Stimulated activated CD4-positive, alpha-beta T cell treated with anti-CD3 and anti-CD28 coated beads, Interleukin-4, amount 100 ng/mL, for 1 hour (primary cell): ENCODE measurements at regions not wholly inside any gene's neighbourhood (a gene's known extent, or its start where the extent isn't known, plus 50 kb on each side); places are given as distances from the start of the nearest gene placed in this dataset.
"Not testable (repeated sequence)": the region's sequence is repeated elsewhere in the genome, so short reads cannot be mapped to it uniquely, and the experiment has no call there.

Experiments used
- DNase-seq: peaks from one replicate; pipeline ENCODE4 v3.0.0-alpha.2; 2020

DNA sequence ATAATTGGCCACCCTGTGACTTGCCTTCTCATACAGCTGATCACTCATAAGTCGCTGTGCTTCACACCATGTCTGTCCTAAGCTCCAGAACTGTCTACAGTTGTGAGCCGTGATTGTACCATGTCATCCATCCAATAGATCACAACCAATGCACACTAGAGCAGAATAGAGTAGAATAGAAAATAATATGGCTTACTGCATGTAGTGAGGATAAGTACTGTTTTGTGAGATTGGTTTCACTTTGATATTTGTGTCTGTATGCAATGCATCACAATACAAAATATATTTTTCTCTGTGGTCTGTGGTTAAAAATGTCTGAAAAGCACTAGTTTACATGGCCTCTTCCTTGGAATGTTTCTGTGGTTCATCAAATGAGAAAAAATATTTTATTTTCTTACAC lies 237.6 kb upstream of the PRKD1 start:
- DNase-seq: no peak

DNA sequence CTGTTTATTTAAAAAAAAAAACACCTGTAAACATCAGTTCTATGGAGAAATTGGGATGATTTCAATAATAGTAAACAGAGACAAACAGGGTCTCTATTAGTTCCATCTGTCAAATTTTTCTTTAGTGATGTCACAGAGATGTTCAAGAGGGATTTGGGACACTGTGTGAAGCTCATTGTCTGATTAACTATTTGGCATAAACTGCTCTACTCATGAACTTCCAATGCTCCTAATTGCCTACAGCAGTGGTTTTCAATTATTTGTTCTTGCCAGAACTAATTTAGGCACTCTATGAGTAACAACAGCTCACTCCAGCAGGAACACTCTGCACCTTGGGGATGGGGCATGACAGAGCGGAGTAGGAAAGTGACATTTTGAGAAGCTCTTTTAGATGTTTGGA lies 250.1 kb upstream of the PRKD1 start:
- no peak for DNase-seq

DNA sequence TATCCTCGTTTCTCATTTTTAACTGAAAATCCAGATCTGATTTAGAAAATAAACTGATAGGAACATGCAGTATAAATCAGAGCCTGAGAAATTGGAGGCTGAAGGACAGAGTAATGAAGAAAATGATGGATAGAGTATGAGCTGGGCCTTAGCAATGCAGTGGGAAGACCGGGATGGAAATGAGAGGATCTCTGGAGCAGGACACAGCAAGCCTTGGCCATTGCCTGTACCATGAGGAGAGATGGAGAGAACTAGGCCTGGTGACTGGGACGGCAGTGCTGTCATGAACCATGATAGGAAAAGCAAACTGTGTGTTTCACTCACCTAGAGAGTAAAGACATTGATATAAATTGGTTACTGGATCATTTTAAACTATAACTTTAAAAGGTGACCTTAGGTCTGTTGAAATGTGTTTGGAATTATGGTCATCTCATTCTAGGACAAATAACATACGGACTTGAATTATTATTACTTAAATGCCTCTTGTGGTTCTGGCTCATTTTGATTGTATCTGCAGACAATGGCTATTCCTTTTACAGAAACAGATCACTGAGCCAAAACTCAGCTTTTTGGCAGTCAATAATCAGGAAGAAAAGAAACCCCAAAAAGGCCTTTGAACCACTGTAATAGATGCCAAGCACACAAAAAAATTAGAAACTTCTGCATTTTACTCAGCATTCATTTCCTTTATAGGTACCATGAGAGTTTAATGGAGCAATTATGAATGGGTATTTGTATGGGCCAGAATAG lies 251.9 kb upstream of the PRKD1 start:
- no peak for DNase-seq

DNA sequence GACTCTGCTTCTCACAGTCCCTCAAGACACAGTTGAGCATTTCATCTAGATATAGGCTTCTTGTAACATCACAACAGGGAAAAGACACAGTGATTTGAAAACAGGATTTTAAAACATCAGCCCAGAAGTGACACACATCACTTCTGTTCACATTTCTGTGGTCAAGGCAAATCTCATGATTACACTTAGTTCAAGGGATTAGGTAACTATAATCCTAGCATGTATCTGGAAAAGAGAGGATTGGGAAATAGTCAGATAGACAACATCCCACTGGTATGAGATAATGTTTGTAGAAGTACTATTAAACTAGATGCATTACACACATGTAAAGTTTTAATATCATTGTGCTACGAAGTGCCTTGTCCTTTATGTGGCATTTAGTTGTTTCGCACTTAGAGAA lies 252.6 kb upstream of the PRKD1 start:
- no peak for DNase-seq

DNA sequence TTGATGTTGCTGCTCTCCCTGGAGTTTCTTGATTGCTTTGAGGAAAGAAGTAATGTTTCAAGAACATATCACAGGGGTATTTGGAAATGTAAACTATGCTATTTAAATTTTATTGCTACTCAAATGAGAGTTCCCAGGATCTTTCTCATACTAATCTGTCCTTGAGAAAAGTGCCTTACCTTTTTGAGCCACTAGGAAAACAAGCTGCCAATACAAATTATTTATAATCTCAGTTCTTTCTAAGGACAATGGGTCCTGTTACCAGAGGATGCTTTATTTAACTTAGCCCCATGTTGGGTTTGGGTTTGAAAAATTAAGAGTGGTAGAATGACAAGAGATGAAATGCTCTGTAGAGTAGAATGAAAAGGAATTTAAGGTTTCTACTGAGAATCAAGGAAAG lies 258.2 kb upstream of the PRKD1 start:
- no peak for DNase-seq

DNA sequence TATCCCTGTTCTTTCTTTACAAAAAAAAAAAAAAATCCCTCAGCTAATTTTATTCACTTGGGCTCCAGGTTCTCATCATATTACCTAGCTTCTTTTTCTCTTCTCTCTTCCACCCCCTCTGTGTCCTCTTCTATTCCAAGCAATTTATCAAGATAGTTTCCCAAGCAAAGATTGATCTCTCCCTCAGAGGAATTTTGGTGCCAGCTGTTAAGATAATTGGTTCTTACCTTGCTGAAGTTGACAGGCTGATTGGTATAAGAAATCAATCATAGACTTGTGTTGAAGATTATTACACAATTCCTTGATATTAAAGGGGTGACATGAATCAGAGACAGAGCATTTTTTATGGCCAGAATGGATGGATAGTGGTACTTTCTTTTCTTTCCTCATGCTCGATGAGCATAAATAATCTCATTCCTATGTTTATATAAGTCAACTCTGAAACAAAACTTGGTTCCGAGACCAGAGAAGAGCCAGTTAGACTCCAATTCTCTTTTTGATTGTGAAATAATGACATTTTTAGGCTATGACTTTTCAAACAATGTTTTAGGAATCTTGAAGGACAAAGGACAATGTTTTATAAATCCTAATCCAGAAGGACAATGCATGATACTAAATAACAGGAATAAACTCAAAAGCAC lies 264.1 kb upstream of the PRKD1 start:
- no peak for DNase-seq

DNA sequence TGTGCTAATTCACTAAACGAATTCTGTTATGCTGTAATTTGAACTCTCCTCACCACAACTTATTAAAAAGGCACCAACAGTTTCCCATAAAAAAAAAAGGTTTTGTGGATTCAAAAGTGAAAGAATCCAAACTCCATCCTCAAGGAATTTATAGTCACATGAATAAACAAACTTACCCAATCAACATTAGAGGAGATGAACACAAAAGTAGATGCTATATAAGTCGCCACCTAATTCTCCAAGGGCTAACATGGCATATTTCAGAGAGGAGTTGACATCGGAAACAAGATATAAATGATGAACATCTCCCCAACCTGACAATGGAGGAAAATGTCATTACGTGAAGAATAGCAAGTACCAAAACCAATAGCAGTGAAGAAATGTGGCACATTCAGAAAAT lies 265.5 kb upstream of the PRKD1 start:
- no peak for DNase-seq

DNA sequence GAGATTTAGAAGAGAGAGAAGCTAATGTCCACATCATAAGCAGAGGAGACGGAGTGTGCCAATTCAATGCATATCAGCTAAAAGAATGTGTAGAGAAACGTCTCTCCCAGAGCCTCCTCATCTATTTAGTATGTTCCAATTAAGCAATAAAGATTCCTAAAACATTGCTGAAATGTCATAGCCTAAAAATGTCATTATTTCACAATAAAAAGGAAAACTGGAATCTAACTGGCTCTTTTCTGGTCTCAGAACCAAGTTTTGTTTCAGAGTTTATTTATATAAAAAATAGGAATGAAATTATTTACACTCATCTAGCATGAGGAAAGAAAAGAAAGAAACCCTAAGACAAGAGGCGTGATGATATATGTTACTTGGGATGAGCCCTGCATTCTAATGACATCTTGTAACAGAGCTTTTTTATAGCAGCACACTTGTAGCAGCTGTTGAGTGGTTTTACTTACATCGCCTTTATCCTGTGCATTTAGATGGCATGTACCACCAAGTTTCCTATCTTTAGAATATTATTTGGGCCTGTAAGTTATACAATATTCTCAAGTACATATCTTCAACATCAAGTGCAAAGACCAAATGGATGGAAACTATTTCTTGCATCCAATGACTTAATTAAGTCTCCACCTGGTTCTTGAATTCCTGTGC lies 266.3 kb upstream of the PRKD1 start:
- DNase-seq: no peak

DNA sequence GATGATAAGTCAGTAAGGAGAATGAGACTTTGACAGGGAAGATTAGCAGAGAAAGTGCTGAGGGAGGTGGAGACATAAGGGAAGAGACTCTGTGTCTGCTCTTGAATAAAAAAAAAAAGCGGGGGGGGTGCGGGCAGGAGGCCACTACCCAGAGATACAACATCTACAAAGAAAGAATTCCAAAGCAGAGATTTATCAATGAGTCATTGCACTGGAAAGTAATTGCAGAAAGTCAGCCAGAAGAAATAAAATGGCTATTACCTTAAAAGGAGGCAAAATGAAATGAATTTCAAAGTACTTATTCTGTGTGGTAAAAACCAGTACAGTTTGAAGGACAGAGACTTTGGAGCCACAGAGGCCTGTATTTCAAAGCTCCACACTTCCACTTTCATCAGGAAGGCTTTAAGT lies 267.1 kb upstream of the PRKD1 start:
- no peak for DNase-seq

DNA sequence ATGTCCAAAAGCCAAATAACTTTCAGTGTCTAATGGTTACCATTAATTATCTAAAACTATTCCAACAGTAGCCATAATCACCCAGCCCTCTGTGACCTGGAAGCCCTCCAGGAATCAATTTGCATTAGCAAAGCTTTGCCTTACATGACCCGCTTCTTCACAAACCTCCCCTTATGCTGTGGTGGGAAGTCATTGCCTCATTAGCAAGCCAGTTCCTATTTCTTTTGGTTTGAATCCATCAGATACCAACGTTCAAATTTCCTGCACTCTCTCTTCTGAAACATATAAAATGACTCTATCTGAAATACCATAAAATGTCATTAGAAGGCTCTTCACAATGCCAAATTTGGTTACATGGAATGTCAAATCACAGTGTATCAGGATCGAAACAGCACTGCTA lies 268.3 kb upstream of the PRKD1 start:
- DNase-seq: no peak

DNA sequence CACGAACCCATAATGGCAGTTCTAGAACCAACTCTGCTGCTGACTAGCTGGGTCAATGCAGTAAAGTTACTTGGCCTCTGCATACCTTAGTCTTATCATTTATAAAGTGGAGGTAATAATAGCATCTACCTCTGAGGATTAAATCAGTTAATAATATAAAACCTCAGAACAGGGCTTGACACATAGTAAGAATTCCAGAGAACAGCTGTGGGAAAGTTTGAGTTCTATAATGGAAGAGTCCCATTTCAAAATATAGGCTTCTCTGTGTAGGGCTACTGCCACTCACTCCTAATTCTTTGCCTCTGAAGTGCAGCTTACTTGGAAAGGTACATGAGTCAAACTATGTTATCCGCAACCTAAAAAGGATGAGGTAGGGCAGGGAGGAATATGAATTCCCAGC lies 269.2 kb upstream of the PRKD1 start:
- DNase-seq: no peak

DNA sequence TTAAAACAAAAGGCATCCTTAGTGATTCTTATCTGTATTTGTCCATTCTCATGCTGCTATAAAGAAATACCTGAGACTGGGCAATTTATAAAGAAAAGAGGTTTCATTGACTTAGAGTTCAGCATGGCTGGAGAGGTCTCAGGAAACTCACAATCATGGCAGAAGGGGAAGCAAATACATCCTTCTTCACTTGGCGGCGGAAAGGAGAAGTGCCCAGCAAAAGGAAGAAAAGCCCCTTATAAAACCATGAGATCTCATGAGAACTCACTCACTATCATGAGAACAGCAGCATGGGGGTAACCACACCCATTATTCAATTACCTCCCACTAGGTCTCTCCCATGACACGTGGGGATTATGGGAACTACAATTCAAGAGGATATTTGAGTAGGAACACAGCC lies 271.1 kb upstream of the PRKD1 start:
- DNase-seq: not testable (repeated sequence)

DNA sequence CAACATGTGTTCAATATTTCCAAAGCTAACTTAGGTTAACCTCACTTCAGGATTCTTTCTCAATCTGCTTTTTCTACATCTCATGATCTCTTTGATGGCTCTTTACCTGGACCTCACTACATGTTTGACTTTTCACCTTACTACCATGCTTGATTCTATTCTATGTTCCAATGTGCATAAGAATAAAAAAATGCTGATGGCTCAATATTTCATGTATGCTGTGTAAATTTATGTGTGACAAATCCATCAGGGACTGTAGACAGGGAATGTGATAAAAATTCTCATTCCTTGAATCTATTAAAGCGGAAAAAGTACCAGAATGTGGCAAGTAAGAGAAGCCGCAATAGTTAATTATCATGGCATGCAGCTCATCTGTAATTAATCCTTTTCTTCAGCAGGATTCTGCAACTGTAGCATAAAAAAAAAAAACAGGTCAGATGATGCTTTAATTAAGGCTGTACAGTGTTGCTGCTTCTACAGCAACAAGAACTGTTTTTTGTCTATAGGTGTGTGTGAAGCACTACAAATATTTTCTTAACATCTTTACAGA lies 276.9 kb upstream of the PRKD1 start:
- no peak for DNase-seq

DNA sequence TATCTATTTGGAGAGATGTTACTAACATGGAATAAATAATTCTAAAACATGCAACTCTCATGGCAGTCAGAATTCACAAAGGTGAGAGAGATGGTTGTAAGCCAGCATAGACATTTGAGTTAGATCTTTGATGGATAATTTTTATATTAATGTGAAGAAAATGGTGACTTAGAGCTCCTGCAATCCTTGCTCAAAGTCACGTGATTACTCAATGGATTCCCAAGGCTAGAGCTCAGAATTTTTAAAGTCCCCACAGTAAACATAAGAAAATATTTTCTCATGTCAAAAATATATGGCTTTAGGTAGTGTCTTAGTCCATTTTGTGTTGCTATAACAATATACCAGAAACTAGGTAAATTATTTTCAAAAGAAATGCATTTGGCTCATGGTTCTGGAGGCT lies 281.5 kb upstream of the PRKD1 start:
- DNase-seq: no peak

DNA sequence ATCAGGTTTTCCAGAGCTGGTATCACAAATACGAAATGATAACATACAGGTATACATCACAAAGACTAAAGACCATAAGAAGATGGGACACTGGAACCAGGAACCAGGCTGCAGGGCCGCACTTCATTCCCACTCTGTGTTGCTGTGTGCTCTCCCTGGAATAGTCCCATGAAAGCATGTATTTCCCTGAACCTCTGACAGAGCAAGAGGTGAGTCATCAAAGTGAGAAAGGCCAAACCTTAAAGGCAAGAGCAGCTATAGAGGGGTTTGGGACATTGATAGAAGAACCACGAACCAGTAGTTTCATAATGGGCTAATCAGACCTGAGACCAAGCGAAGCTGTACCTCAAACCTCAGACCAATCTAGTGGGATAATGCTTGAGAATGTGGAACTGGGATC lies 283.0 kb upstream of the PRKD1 start:
- DNase-seq: no peak

DNA sequence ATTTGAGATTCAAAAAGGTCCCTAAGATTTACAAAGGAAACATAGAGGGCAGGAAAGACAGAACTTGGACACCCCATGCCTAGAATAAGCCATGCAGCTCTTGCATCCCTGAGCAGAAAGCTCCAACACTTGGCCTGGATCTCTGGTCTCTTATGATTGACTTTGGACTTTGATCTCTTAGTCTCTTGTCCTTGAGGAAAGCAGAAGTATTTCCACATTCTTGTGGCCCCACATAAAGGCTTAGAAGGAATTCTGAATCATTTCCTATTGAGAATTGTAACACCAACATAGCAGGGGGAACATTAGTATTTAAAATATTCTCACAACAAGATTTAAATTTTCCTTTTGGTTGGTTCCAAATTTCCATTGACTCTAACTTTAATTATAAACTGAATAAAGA lies 283.7 kb upstream of the PRKD1 start:
- no peak for DNase-seq

DNA sequence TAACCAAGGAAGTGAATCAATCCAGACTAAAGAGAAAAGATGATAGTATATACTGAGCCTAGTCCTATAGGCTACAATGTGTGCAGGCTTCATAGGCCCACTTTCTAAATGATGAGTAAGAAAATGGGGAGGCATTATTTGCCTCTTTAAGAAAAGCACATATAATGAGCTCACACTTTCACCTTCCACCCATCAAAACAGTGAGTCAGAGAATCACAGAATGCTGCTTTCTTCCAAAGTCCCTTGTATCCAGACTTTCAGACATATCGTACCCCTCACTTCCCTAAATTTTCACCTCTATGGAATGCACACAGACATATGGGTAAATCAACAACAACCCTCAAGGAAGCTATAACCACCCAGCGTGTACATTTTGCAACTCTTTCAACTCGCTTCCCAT lies 286.4 kb upstream of the PRKD1 start:
- no peak for DNase-seq

DNA sequence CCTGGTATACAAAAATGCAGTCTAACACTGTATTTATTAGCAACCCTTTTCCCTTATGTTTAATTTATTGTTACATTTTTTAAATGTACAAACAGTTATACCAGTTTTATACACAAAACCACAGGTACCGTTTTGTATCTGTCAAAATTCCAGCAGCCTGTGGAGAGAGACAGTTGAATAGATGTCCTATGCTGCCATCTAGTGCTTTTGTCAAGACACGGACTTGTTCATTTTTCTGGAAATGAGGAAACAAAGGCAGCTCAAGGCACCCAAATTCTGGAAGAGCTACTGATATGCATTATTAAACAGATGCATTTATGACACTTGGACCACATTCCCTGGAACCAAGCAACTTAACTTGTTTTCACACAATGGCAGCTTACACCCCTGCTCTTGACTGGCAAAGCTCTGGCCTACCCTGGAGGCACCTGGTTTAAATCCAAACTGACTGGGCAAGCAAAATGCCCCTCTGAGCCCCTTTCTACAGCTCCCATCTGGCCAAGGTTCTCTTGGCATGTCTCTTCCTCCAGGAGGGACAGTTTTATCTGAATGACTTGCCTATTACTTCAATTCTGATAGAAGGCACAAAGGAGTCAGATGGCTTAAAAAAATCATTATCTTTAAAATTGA lies 286.9 kb upstream of the PRKD1 start:
- DNase-seq: no peak

DNA sequence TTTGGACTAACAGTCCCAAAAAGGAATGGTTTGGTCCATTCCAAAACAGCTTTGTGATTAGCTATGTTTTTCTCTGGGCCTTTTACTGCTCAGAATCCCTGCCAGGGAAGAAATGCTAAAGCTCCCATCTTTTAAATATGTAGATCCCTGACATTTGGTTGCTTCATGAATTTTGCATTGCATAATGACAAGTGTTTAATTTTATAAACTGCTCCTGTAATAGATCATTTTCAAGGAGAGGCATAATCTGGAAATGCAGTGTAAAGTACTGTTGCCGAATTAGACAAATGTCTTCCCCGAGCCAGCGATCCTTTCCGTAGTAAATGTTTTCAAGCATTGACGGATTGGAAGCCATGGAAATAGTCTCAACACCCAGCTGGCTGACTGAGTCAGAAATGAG lies 291.3 kb upstream of the PRKD1 start:
- no peak for DNase-seq

DNA sequence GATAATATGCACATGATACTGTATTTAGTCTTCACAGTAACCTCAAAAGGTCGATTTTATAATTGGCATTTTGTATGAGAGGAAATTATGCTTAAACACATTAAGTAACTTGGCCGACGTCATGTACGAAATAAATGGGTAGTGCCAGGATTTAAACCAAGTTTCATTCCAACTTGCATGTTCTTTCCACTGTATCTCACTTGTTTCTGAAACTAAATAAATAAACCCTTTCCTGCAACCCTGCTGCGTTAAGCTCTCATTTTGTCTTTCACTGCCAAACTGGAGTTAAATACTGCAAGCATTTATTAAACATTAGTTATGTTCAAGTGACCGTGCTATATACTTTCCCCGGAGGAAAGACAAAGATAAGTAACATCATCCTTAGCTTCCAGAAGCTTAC lies 293.9 kb upstream of the PRKD1 start:
- DNase-seq: no peak

DNA sequence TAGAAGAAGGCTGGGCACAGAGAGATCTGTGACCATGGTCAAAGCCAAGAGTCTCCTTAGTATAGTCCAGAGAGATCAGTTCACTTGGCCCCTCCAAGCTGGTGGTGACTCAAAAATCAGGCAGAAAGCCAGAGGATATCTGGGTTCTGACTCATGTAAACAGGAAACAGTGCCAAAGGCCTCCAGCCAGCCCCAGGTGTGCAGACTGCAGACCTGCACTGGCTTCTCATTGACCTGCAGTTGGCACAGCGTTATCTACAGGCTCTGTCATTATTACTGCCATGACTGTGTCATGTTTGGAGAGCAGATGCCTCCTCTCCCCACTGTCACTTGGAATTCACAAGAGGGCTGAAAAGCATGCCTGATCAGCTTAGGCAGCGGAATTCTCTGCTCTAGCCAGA lies 295.7 kb upstream of the PRKD1 start:
- no peak for DNase-seq

DNA sequence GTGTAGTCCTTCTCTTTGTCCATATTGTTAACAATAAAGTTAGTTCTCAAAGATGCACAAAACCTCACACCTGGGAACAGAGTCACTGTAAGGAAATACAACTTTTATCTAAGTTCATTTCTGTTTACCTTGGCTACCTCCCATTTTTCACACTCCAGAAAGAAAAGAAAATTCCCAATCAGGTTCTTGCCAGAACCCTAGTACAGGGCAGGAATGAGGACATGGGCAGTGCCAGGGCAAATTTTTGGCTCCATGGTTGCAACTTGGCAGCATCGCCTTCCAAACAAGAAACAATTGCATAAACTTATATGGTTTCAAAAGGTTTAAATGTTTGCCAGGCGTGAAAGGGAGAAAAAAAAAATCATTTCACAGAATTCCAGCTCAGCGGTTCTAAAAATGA lies 296.3 kb upstream of the PRKD1 start:
- no peak for DNase-seq

DNA sequence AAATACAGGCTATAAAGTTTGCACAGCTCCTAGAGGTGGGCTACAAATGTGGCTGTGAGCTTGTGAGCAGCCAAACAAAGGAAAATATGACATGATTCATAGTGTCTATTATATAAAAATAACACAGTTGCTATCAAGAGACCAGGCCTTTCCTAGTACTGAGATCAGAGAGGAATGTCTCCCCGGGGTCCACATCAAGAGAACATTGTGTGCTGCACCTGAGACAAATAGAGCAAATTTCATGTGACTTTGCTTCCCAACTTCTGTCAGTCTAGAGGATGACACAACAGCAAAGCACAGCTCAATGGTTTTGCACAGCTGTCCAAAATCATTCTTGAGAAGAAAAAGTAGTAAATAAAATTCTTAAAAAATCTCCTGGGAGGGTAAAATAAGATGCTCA lies 297.5 kb upstream of the PRKD1 start:
- no peak for DNase-seq

DNA sequence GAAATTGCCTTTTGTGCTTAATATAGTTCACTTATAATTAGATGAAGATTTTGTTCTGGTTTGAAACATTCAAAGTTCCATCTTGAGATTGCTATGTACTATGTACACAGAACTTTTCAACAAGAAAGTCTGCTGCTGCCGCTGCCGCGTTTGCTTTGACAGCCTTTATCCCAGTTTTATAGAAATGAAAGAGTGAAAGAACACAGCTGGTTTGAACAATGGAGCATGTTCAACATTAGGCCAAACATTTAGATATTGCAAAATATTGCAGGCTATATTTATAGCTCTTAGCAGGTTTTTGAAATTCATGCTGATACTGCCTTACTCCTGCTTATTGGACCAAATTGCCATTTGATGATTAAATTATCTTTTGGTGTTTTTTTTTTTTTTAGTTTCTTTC lies 299.8 kb upstream of the PRKD1 start:
- no peak for DNase-seq
